ENCODE measurements at regions not wholly inside any gene's neighbourhood (a gene's known extent, or its start where the extent isn't known, plus 50 kb on each side); places are given as distances from the start of the nearest gene placed in this dataset.

DNA sequence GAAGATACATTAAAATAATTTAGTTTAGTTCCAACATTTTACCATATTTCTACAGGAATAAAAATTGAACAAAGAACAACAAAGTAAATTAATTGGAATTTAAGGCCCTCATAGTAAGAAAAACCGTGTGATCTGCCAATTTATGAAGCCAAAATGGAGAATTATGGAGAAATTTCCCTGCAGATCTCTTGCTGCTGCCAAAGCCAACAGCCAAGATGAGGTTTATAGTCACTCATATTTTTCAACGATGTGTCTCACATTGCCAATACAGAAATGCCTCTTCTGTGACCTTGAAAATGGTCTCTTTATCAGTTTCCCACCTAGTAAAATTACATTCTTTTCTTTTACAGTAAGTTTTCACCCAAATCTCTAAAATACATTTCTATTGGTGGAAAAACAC, 317.2 kb upstream of the FIGN start:
- TF ChIP-seq, protein P1, sequence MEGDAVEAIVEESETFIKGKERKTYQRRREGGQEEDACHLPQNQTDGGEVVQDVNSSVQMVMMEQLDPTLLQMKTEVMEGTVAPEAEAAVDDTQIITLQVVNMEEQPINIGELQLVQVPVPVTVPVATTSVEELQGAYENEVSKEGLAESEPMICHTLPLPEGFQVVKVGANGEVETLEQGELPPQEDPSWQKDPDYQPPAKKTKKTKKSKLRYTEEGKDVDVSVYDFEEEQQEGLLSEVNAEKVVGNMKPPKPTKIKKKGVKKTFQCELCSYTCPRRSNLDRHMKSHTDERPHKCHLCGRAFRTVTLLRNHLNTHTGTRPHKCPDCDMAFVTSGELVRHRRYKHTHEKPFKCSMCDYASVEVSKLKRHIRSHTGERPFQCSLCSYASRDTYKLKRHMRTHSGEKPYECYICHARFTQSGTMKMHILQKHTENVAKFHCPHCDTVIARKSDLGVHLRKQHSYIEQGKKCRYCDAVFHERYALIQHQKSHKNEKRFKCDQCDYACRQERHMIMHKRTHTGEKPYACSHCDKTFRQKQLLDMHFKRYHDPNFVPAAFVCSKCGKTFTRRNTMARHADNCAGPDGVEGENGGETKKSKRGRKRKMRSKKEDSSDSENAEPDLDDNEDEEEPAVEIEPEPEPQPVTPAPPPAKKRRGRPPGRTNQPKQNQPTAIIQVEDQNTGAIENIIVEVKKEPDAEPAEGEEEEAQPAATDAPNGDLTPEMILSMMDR (tag by site-specific recombination; IDR thresholded peaks at IDR 0.05) = no peak
- TF ChIP-seq FEZF1 (tag by site-specific recombination; IDR thresholded peaks at IDR 0.05) (no peak), ZNF274 (IDR thresholded peaks at IDR 0.05; ENCODE audit: low read length) (no peak), ZNF274 (tag by site-specific recombination; IDR thresholded peaks at IDR 0.05; ENCODE audit: borderline replicate concordance) (no peak), ZNF350 (tag by site-specific recombination; IDR thresholded peaks at IDR 0.05) (no peak), ZNF292 (tag by site-specific recombination; IDR thresholded peaks at IDR 0.05; ENCODE audit: borderline replicate concordance, low read depth) (no peak), ZNF785 (tag by site-specific recombination; IDR thresholded peaks at IDR 0.05) (no peak), ZNF416 (tag by site-specific recombination; IDR thresholded peaks at IDR 0.05) (no peak), YY1 (tag by site-specific recombination; IDR thresholded peaks at IDR 0.05) (no peak), TCF7L2 (IDR thresholded peaks at IDR 0.05; ENCODE audit: borderline replicate concordance, low read depth, low read length) (no peak)
- TF ChIP-seq, protein P2, sequence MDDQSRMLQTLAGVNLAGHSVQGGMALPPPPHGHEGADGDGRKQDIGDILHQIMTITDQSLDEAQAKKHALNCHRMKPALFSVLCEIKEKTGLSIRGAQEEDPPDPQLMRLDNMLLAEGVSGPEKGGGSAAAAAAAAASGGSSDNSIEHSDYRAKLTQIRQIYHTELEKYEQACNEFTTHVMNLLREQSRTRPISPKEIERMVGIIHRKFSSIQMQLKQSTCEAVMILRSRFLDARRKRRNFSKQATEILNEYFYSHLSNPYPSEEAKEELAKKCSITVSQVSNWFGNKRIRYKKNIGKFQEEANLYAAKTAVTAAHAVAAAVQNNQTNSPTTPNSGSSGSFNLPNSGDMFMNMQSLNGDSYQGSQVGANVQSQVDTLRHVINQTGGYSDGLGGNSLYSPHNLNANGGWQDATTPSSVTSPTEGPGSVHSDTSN (CRISPR knock-in tag; IDR thresholded peaks at IDR 0.05) = no peak

All from HEK293 (cell line).